Karpas-422 (cell line): ENCODE measurements at regions not wholly inside any gene's neighbourhood (a gene's known extent, or its start where the extent isn't known, plus 50 kb on each side); places are given as distances from the start of the nearest gene placed in this dataset.

Experiments used
- DNase-seq: peaks from one replicate; pipeline ENCODE4 v3.0.0-alpha.2; 2015
- H2AFZ ChIP-seq: fragments of 200-600 bp; sonication (generic); 2 replicates; pipeline ENCODE4 v1.6.1; 2014; ENCODE audit warnings: antibody characterized with exemption, low read length, mixed read lengths
- H3K27ac ChIP-seq: fragments of 200-600 bp; sonication (generic); 2 replicates; pipeline ENCODE4 v1.5.1; 2014; ENCODE audit warnings: mild to moderate bottlenecking, low read length, moderate library complexity
- H3K27me3 ChIP-seq: fragments of 200-600 bp; sonication (generic); 2 replicates; pipeline ENCODE4 v1.6.1; 2014; ENCODE audit warnings: low read length, mixed read lengths
- H3K36me3 ChIP-seq: fragments of 200-600 bp; sonication (generic); 2 replicates; pipeline ENCODE4 v1.6.1; 2014; ENCODE audit warnings: low read length, mixed read lengths; ENCODE audit not compliant: insufficient read depth
- H3K4me1 ChIP-seq: fragments of 200-600 bp; sonication (generic); 2 replicates; pipeline ENCODE4 v1.6.1; 2014; ENCODE audit warnings: mild to moderate bottlenecking, low read length, mixed read lengths
- H3K4me2 ChIP-seq: fragments of 200-600 bp; sonication (generic); 2 replicates; pipeline ENCODE4 v1.6.1; 2014; ENCODE audit warnings: low read length, low read depth, mild to moderate bottlenecking; ENCODE audit not compliant: poor library complexity, severe bottlenecking
- H3K4me3 ChIP-seq: fragments of 200-600 bp; sonication (generic); 2 replicates; pipeline ENCODE4 v1.5.1; 2014; ENCODE audit warnings: mild to moderate bottlenecking, antibody characterized with exemption, low read length, mixed read lengths
- H3K79me2 ChIP-seq: fragments of 200-600 bp; sonication (generic); 2 replicates; pipeline ENCODE4 v1.6.1; 2014; ENCODE audit warnings: mild to moderate bottlenecking, low read length, mixed read lengths
- H3K9ac ChIP-seq: fragments of 200-600 bp; sonication (generic); 2 replicates; pipeline ENCODE4 v1.6.0; 2014; ENCODE audit warnings: low read length
- H3K9me2 ChIP-seq: fragments of 200-600 bp; sonication (generic), shearing (Covaris generic); replicated peaks from 2 replicates; pipeline ENCODE4 v1.6.0; 2014; ENCODE audit warnings: mild to moderate bottlenecking, low read length, moderate library complexity; ENCODE audit not compliant: insufficient read depth
- H3K9me3 ChIP-seq: fragments of 300-700, 200-600 bp; sonication (generic); 2 replicates; pipeline ENCODE4 v1.6.1; 2014; ENCODE audit warnings: low read length, mixed read lengths
- H4K20me1 ChIP-seq: fragments of 200-600 bp; sonication (generic); 2 replicates; pipeline ENCODE4 v1.6.1; 2014; ENCODE audit warnings: mild to moderate bottlenecking, antibody characterized with exemption, low read length, low read depth; ENCODE audit not compliant: insufficient read depth

- H3K4me2 ChIP-seq = no peak overlapping the region
- DNase-seq = no peak
- H3K79me2 ChIP-seq = no peaks in the 10 kb centered on the region
- no peaks in the 10 kb centered on the region for H3K27me3 ChIP-seq
- H3K9me2 ChIP-seq = no peaks in the 10 kb centered on the region
- H3K4me1 ChIP-seq = no peaks in the 10 kb centered on the region
- H3K9ac ChIP-seq = no peak overlapping the region
- H3K36me3 ChIP-seq = no peaks in the 10 kb centered on the region
- no peak overlapping the region for H2AFZ ChIP-seq
- no peak overlapping the region for H3K4me3 ChIP-seq
- H3K9me3 ChIP-seq = no peaks in the 10 kb centered on the region
- no peaks in the 10 kb centered on the region for H4K20me1 ChIP-seq
- H3K27ac ChIP-seq = no peak overlapping the region
These were observed 202.9 kb downstream of the USP25 start for GRCh38 chr21:15932726-15933125.

GRCh38 chr21:15935530-15935929 lies 205.7 kb downstream of the USP25 start:
- H2AFZ ChIP-seq = no peak overlapping the region
- H3K4me2 ChIP-seq = no peak overlapping the region
- H3K4me3 ChIP-seq = no peak overlapping the region
- no peaks in the 10 kb centered on the region for H3K4me1 ChIP-seq
- no peak for DNase-seq
- no peaks in the 10 kb centered on the region for H3K9me3 ChIP-seq
- no peak overlapping the region for H3K9ac ChIP-seq
- no peaks in the 10 kb centered on the region for H3K79me2 ChIP-seq
- H3K27me3 ChIP-seq = no peaks in the 10 kb centered on the region
- H3K36me3 ChIP-seq = no peaks in the 10 kb centered on the region
- no peaks in the 10 kb centered on the region for H4K20me1 ChIP-seq
- H3K27ac ChIP-seq = no peak overlapping the region
- H3K9me2 ChIP-seq = no peaks in the 10 kb centered on the region

GRCh38 chr21:15943009-15943666 lies 213.4 kb downstream of the USP25 start:
- Histone ChIP-seq H4K20me1 (no peaks in the 10 kb centered on the region), H3K4me3 (no peak overlapping the region), H3K4me2 (no peak overlapping the region), H3K9ac (no peak overlapping the region), H3K27ac (no peak overlapping the region), H3K9me3 (no peaks in the 10 kb centered on the region), H3K36me3 (no peaks in the 10 kb centered on the region), H2AFZ (no peak overlapping the region), H3K9me2 (no peaks in the 10 kb centered on the region; the same call in 1 of the 2 replicates), H3K4me1 (no peaks in the 10 kb centered on the region), H3K27me3 (no peaks in the 10 kb centered on the region), H3K79me2 (no peaks in the 10 kb centered on the region)
- no peak for DNase-seq

- H3K4me3 ChIP-seq = no peak overlapping the region
- H3K4me1 ChIP-seq = no peaks in the 10 kb centered on the region
- H3K27ac ChIP-seq = no peak overlapping the region
- DNase-seq = no peak
- H3K9ac ChIP-seq = no peak overlapping the region
- H3K79me2 ChIP-seq = no peaks in the 10 kb centered on the region
- H3K9me3 ChIP-seq = no peaks in the 10 kb centered on the region
- H4K20me1 ChIP-seq = no peaks in the 10 kb centered on the region
- H3K9me2 ChIP-seq = no peaks in the 10 kb centered on the region; the same call in 1 of the 2 replicates
- no peak overlapping the region for H3K4me2 ChIP-seq
- no peak overlapping the region for H2AFZ ChIP-seq
- no peaks in the 10 kb centered on the region for H3K36me3 ChIP-seq
- no peaks in the 10 kb centered on the region for H3K27me3 ChIP-seq
These were observed 217.9 kb downstream of the USP25 start for GRCh38 chr21:15947677-15948076.

GRCh38 chr21:15953551-15954116 lies 223.9 kb downstream of the USP25 start:
- Histone ChIP-seq H3K9me3 (peaks cover 7% of the 10 kb centered on the region), H3K9ac (no peak overlapping the region), H3K27ac (no peak overlapping the region), H3K36me3 (no peaks in the 10 kb centered on the region), H2AFZ (no peak overlapping the region), H3K9me2 (no peaks in the 10 kb centered on the region), H3K4me1 (no peaks in the 10 kb centered on the region), H3K4me2 (no peak overlapping the region), H4K20me1 (no peaks in the 10 kb centered on the region), H3K27me3 (no peaks in the 10 kb centered on the region), H3K79me2 (no peaks in the 10 kb centered on the region), H3K4me3 (no peak overlapping the region)
- no peak for DNase-seq

GRCh38 chr21:15964236-15964855 lies 234.6 kb downstream of the USP25 start:
- H3K36me3 ChIP-seq = no peaks in the 10 kb centered on the region
- H3K4me3 ChIP-seq = no peak overlapping the region
- H4K20me1 ChIP-seq = no peaks in the 10 kb centered on the region
- H3K27ac ChIP-seq = no peak overlapping the region
- H3K79me2 ChIP-seq = no peaks in the 10 kb centered on the region
- H3K9me3 ChIP-seq = no peaks in the 10 kb centered on the region
- DNase-seq = no peak
- no peaks in the 10 kb centered on the region for H3K27me3 ChIP-seq
- H3K9me2 ChIP-seq = no peaks in the 10 kb centered on the region
- H2AFZ ChIP-seq = no peak overlapping the region
- H3K4me1 ChIP-seq = no peaks in the 10 kb centered on the region
- no peak overlapping the region for H3K9ac ChIP-seq
- H3K4me2 ChIP-seq = no peak overlapping the region

GRCh38 chr21:15966231-15966630 lies 236.4 kb downstream of the USP25 start:
- H3K36me3 ChIP-seq = no peaks in the 10 kb centered on the region
- H3K9me3 ChIP-seq = no peaks in the 10 kb centered on the region
- H2AFZ ChIP-seq = no peak overlapping the region
- no peak for DNase-seq
- H4K20me1 ChIP-seq = no peaks in the 10 kb centered on the region
- H3K4me1 ChIP-seq = no peaks in the 10 kb centered on the region
- H3K27me3 ChIP-seq = no peaks in the 10 kb centered on the region
- no peak overlapping the region for H3K9ac ChIP-seq
- H3K79me2 ChIP-seq = no peaks in the 10 kb centered on the region
- H3K9me2 ChIP-seq = no peaks in the 10 kb centered on the region
- H3K4me3 ChIP-seq = no peak overlapping the region
- no peak overlapping the region for H3K4me2 ChIP-seq
- no peak overlapping the region for H3K27ac ChIP-seq

GRCh38 chr21:15966651-15967050 lies 236.9 kb downstream of the USP25 start:
- Histone ChIP-seq H3K4me1 (no peaks in the 10 kb centered on the region), H4K20me1 (no peaks in the 10 kb centered on the region), H3K79me2 (no peaks in the 10 kb centered on the region), H3K27me3 (no peaks in the 10 kb centered on the region), H3K9me3 (no peaks in the 10 kb centered on the region), H3K36me3 (no peaks in the 10 kb centered on the region), H3K9me2 (no peaks in the 10 kb centered on the region), H2AFZ (no peak overlapping the region), H3K9ac (no peak overlapping the region), H3K27ac (no peak overlapping the region), H3K4me2 (no peak overlapping the region), H3K4me3 (no peak overlapping the region)
- no peak for DNase-seq
